Effector memory CD4-positive, alpha-beta T cell (primary cell): ENCODE measurements at regions not wholly inside any gene's neighbourhood (a gene's known extent, or its start where the extent isn't known, plus 50 kb on each side); places are given as distances from the start of the nearest gene placed in this dataset.

Experiments
- DNase-seq, 3 donors: peaks; one replicate each; pipeline ENCODE4 v3.0.0-alpha.2; 2020
- H3K27ac ChIP-seq: 2 replicates; pipeline ENCODE4 v1.7.0; 2013; ENCODE audit warnings: mild to moderate bottlenecking, low read length, moderate library complexity; ENCODE audit not compliant: insufficient read depth, poor library complexity, severe bottlenecking
- H3K27me3 ChIP-seq: replicated peaks from 2 replicates; pipeline ENCODE4 v1.7.0; 2013; ENCODE audit warnings: mild to moderate bottlenecking, low read length; ENCODE audit not compliant: insufficient read depth, control insufficient read depth, poor library complexity, severe bottlenecking
- H3K36me3 ChIP-seq: 2 replicates; pipeline ENCODE4 v1.7.0; 2013; ENCODE audit warnings: mild to moderate bottlenecking, low read length, moderate library complexity; ENCODE audit not compliant: control insufficient read depth, insufficient read depth
- H3K4me1 ChIP-seq: 2 replicates; pipeline ENCODE4 v1.7.0; 2013; ENCODE audit warnings: low read length, mild to moderate bottlenecking; ENCODE audit not compliant: control insufficient read depth, insufficient read depth, poor library complexity, severe bottlenecking
- H3K4me3 ChIP-seq: 2 replicates; pipeline ENCODE4 v1.7.0; 2013; ENCODE audit warnings: low read length, low read depth, mild to moderate bottlenecking; ENCODE audit not compliant: insufficient read depth, poor library complexity, severe bottlenecking
- H3K9me3 ChIP-seq: 2 replicates; pipeline ENCODE4 v1.7.0; 2013; ENCODE audit warnings: mild to moderate bottlenecking, low read length, moderate library complexity; ENCODE audit not compliant: control insufficient read depth

GRCh38 chr16:50482271-50482670, 65.9 kb upstream of the NKD1 start:
- Histone ChIP-seq H3K4me3 (no peak overlapping the region), H3K9me3 (no peaks in the 10 kb centered on the region), H3K27me3 (no peaks in the 10 kb centered on the region), H3K27ac (no peak overlapping the region), H3K4me1 (no peaks in the 10 kb centered on the region), H3K36me3 (no peaks in the 10 kb centered on the region)
- no peak for DNase-seq

- Histone ChIP-seq H3K4me3 (no peak overlapping the region), H3K27ac (no peak overlapping the region), H3K9me3 (no peaks in the 10 kb centered on the region), H3K4me1 (no peaks in the 10 kb centered on the region), H3K36me3 (no peaks in the 10 kb centered on the region), H3K27me3 (no peaks in the 10 kb centered on the region)
- DNase-seq: no peak
Observed at GRCh38 chr16:50480206-50480605, 68.0 kb upstream of the NKD1 start.

- Histone ChIP-seq H3K4me3 (no peak overlapping the region), H3K9me3 (no peaks in the 10 kb centered on the region), H3K4me1 (no peaks in the 10 kb centered on the region), H3K36me3 (no peaks in the 10 kb centered on the region), H3K27ac (no peak overlapping the region), H3K27me3 (no peaks in the 10 kb centered on the region)
- no peak for DNase-seq
Observed at GRCh38 chr16:50479771-50480170, 68.4 kb upstream of the NKD1 start.

- H3K36me3 ChIP-seq: no peaks in the 10 kb centered on the region
- H3K4me3 ChIP-seq: no peak overlapping the region
- no peak for DNase-seq
- H3K27me3 ChIP-seq: no peaks in the 10 kb centered on the region
- H3K27ac ChIP-seq: no peak overlapping the region
- no peaks in the 10 kb centered on the region for H3K4me1 ChIP-seq
- H3K9me3 ChIP-seq: no peaks in the 10 kb centered on the region
Observed at GRCh38 chr16:50478773-50479149, 69.4 kb upstream of the NKD1 start.

GRCh38 chr16:50478075-50478772, 70.0 kb upstream of the NKD1 start:
- Histone ChIP-seq H3K36me3 (no peaks in the 10 kb centered on the region), H3K27me3 (no peaks in the 10 kb centered on the region), H3K9me3 (no peaks in the 10 kb centered on the region), H3K4me1 (no peaks in the 10 kb centered on the region), H3K4me3 (no peak overlapping the region), H3K27ac (no peak overlapping the region)
- no peak for DNase-seq

DNA sequence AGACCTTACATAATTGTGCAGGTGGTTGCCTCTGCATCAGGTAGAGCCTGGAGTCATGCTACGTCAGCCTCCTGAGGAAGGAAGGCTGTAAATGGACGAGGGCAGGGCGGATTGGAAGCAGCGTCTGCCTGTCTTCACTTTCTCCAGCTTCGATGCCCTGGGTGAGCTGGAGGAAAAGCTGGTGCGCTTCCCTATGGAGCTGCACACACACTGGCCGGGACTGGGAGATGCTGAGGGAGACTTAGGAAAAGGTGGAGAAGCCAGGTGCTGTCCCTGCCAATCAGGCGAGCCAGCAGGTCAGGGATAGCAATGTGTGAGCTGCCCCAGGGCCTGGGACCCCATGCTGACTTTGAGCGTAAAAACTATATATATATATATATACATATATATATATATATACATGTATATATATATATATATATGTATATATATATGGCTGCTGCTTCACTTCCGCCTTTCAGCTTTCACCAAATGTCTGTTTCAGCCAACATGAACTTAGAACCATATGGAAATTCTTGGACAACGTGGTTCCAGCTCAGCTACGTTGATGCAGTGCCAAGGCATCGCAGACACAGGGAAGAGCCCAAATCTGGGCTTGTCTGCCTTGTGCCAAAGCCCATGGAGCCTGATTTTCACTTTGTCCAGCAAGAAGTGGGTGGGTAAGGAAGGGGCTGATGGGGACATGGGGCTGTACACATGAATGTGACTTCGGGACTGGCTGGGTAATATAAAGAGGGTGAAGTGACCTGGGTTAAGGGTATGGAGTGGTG, 71.5 kb upstream of the NKD1 start:
- H3K4me3 ChIP-seq: no peak overlapping the region
- DNase-seq: no peak

GRCh38 chr16:50475170-50475569, 73.0 kb upstream of the NKD1 start:
- no peaks in the 10 kb centered on the region for H3K9me3 ChIP-seq
- H3K27ac ChIP-seq: no peak overlapping the region
- H3K4me3 ChIP-seq: no peak overlapping the region
- no peak for DNase-seq
- H3K4me1 ChIP-seq: no peaks in the 10 kb centered on the region
- no peaks in the 10 kb centered on the region for H3K27me3 ChIP-seq
- H3K36me3 ChIP-seq: no peaks in the 10 kb centered on the region

More for the DNA sequence above, 71.5 kb upstream of the NKD1 start:
- Histone ChIP-seq H3K27ac (no peak overlapping the region), H3K4me1 (no peaks in the 10 kb centered on the region), H3K27me3 (no peaks in the 10 kb centered on the region), H3K9me3 (no peaks in the 10 kb centered on the region), H3K36me3 (no peaks in the 10 kb centered on the region)

GRCh38 chr16:50474138-50474537, 74.1 kb upstream of the NKD1 start:
- Histone ChIP-seq H3K27me3 (peaks cover 5% of the 10 kb centered on the region), H3K4me3 (no peak overlapping the region), H3K27ac (no peak overlapping the region), H3K4me1 (no peaks in the 10 kb centered on the region), H3K9me3 (no peaks in the 10 kb centered on the region), H3K36me3 (no peaks in the 10 kb centered on the region)
- DNase-seq: no peak

DNA sequence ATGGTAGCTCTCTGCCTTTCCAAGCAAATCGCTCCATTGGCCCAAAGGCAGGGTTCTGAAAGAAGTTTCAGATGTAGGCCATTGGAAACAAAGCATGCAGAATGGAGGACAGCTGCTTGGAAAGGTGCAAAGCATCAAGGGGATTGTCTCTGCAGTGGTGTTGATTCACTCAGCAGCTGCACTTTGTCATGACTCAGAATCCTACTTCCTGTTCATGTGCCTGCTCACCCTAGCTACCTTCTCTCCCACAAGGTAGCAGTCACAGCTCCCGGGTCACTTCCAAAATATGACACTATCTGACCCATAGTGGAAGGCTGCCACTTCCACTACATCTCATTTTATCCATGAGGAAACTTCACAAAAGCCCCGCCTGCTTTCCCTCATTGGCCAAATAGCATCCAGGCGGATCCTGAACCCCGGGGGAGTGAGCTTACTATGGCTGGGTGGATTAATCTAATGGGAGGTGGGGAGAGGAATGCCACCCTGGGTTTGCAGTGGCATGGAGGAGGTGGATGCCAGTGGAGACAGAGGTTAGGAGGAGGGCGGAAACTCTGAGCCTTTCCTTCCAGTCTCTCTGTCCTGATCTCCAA, 74.7 kb upstream of the NKD1 start:
- H3K4me3 ChIP-seq: no peak overlapping the region
- peaks cover 8% of the 10 kb centered on the region for H3K27me3 ChIP-seq
- H3K27ac ChIP-seq: no peak overlapping the region
- DNase-seq: no peak
- no peaks in the 10 kb centered on the region for H3K36me3 ChIP-seq
- no peaks in the 10 kb centered on the region for H3K9me3 ChIP-seq
- no peaks in the 10 kb centered on the region for H3K4me1 ChIP-seq

DNA sequence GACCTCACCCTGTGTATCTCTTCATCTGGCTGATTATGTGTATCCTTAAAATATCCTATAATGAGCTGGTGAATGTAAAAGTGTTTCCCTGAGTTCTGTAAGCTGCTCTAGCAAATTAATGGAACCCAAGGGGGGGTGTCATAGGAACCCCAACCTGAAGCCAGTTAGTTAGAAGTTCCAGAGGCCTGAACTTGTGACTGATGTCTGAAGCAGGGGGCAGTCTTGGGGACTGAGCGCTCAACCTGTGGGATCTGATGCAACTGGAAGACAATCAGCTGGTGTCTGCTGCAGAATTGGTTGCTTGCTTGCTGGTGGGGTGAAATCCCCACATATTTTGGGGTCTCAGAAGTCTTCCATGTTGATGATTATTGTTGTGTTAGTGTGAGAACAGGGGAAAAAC, 75.7 kb upstream of the NKD1 start:
- Histone ChIP-seq H3K27ac (no peak overlapping the region), H3K36me3 (no peaks in the 10 kb centered on the region), H3K27me3 (peaks cover 8% of the 10 kb centered on the region), H3K4me3 (no peak overlapping the region), H3K9me3 (no peaks in the 10 kb centered on the region), H3K4me1 (peaks cover 5% of the 10 kb centered on the region)
- DNase-seq: no peak
